M059J (cell line): ENCODE measurements at regions not wholly inside any gene's neighbourhood (a gene's known extent, or its start where the extent isn't known, plus 50 kb on each side); places are given as distances from the start of the nearest gene placed in this dataset.
"Not testable (repeated sequence)": the region's sequence is repeated elsewhere in the genome, so short reads cannot be mapped to it uniquely, and the experiment has no call there.

ENCODE experiments used
- DNase-seq: peaks from one replicate; pipeline ENCODE4 v3.0.0-alpha.2; 2012; ENCODE audit warnings: low read depth

DNA sequence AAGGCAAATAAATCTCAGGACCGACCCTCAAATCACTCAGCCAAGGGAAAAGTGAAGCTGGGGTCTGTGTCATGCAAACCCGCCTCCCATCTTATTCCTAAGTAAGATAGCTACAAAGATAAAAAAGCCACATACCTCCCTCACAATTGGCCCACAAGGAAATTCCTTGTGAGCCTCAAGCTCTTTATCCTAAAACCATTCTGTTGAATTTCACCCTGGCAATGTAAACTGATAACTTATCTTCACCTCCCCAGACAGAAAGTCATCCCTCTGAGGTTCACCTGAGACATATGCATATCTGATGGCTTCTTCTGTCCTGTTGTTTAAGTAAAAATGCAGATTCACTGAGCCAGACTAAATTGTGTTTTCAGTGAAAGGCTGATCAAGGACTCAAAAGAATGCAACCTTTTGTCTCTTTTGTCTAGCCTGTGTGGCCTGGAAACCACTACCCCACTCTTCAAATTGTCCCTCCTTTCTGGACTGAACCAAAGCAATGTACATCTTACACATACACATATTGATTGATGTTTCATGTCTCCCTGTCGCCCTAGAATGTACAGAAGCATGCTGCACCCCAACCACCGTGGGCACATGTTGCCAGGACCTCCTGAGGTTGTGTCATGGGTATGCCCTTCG lies 91.3 kb downstream of the MFAP3L start:
- no peak for DNase-seq

DNA sequence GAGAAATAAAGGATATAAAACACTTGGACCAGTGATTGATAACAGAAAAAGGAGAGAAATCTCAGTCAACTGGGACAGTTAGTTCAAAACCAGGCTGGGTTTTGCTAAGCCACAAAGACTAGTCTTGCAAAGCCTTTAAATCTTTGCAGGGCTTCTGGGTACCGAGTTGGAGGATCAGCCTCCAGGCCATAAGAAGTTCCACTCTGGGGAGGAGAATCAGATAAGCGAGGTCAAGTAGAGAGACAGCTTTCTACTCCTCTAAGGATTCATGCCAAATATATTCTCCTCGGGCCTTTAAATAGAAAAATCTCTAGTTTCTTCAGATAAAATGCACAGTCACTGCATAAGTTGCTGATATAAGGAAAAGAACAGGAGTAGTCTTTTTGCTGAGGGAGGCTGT lies 92.7 kb downstream of the MFAP3L start:
- no peak for DNase-seq

DNA sequence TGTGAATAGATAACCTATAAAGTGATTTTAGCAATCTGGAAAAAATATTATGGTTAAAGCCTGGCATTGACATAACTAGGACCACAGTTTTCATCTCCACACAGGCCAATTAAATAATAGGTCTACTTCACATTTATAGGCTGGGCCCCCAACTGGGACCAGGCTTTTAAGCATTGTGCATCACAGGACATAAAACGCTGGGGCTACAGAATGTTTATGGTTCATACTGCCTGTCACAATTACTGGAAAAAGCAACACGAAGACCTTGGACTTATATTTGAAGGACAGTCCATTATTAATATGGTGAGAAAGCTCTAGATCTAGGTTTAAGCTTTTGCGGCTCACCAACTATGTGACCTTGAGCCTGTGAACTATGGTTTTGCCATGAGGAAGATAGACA lies 94.2 kb downstream of the MFAP3L start:
- no peak for DNase-seq

DNA sequence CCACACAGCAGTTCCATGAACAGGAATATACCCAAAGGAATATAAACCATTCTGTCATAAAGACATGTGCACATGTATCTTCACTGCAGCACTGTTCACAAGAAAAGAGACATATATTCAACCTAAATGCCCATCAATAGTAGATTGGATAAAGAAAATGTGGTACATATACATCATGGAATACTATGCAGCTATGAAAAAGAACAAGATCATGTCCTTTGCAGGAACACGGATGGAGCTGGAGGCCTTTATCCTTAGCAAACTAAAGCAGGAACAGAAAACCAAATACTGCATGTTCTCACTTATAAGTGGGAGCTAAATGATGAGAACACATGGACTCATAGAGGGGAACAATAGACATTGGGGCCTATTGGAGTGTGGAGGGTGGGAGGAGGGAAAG lies 95.4 kb downstream of the MFAP3L start:
- not testable (repeated sequence) for DNase-seq

DNA sequence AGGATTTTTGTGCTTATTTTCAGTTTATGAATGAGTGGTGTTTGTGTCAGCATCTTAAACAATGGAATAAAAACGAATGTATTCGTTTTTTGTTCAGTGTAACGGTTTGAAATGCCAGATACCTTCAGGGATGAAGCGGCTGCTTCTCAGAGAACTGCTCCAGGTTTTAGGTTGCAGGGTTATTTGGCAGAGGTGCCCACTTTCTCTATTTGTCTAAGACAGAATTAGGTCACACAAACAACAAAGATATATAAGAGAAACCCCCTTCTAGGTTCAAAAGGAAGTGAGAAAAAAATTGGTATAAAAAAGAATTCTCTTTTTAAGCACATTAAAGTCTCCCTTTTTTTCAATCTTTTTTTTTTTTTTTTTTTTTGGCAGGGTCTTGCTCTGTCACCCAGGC lies 98.9 kb downstream of the MFAP3L start:
- no peak for DNase-seq

DNA sequence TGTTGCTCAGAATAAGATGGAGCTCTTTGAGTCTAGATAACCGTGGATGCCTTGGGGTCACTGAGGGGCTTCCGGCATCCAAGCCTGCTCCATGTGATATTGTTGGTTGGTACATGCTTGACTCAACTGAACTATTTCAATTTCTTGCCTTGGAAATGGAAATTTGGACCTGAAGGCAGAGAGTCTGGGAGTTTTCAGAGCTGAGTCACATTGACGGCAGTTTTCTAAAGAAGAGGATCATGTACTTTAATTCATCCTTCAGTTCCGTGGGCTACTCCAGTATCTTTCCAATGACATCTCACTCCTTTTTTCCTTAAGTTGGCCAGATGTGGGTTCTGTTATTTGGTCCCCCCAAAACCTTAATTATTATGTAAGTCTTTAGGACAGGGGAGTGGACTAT lies 100.5 kb downstream of the MFAP3L start:
- DNase-seq, result no peak

DNA sequence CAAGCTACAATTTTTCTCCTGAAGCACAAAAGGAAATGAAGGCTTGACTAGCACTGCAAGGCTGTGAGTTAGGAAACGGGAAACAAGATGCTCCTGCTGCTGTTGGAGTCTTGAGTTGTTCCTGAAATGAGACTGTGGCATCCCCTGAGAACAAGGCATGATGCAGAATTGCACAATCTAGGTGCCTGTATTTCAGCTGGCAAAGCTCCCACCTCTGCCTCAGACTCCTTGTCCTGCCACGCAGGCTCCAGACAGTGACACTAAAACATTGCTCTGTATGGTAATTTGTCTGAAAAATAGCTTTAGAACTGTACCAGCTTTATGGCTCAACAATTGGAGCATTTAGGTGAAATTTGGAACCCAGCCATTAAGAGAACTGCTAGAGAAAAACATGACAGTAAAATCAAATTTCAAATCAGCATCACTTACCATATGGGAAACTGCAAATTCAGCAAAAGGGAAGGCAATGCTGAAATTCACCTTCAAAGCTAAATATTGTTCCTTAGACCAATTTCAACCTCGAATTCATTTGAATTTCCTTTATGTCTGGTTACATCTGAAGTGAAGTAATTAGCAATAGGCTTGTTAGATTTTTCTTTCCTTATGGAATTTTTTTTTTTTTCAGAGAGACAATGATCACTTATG lies 103.4 kb downstream of the MFAP3L start:
- DNase-seq, result no peak

DNA sequence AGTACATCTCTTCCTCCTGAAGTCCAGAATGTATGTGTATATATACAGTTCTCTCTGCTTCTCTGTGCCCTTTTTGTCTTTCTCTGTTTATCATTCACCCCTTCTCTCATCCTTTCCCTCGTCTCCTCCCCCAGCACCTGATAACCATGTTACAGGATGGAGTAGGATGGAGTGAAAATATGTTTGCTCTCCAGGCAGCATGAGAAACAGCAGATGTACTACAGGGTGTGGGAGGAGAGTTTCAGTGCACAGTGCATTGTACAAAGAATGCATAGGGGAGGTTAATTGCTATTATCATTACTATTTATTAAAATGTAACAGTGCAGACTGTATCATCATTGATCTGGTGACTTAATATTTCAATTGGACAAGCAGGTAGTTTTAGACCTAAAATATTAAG lies 104.5 kb downstream of the MFAP3L start:
- no peak for DNase-seq

DNA sequence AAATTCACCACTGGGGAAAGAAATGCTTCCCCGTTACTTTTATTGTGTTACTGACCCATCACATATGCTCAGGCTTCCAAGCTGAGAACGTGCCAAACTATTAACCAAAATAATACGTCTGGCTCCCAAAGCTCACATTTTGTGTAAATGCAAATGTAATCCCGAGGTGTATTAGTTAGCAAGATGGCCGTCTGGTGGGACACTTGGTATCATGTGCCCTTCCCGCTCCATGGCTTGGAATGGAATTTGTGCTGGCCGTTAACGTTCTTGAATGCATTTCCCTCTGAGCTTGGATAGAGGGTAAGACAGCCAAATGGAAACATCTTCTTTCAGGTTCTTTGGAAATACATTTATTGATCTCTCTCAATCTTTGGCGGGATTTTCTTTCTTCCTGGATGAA lies 105.0 kb downstream of the MFAP3L start:
- DNase-seq, result no peak

DNA sequence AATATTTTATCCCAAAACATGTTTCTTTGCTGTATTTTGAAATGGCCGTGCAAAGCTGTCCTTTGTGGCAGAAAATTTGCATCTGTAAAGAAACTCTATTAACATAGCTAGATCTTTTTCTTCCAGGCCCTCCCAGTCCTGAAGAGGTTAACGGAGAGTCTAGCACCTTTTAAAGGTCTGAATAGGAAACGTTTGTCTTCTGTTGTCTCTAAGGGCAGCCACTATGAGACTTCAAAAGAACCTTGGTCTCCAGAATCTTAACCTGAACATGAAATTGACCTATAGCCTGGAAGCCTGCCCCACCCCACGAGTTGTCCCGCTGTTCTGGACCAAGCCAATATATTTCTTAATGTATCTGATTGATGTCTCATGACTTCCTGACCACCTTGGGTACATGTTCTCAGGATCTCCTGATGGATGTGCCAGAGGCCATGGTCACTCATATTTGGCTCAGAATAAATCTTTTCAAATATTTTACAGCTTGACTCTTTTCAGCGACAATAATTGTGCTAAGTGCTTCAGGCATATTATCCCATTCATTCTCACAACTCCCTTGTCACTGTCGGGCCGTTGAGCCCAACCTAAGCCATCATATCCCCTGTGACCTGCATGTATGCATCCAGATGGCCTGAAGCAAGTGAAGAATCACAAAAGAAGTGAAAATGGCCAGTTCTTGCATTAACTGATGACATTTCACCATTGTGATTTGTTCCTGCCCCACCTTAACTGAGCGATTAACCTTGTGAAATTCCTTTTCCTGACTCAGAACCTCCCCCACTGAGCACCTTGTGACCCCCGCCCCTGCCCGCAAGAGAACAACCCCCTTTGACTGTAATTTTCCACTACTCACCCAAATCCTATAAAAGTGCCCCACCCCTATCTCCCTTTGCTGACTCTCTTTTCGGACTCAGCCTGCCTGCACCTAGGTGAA lies 106.7 kb downstream of the MFAP3L start:
- not testable (repeated sequence) for DNase-seq

DNA sequence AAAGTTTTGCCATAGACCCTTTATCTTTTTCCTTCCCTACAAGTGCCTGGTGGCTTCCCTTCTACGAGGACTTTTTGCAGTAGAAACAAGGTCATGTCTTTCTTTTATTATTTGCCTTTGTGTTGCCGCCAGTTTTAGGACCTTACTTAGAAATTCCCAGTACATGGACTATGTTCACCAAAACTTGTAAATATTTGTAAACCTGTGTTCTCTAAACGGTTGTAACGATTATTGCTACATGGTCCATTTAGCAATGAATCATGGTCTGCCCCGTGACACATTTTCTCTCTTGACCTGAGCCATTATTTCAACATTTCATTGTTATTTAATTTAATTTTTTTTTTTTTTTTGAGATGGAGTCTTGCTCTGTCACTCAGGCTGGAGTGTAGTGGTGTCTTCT lies 110.7 kb downstream of the MFAP3L start:
- DNase-seq, result no peak

DNA sequence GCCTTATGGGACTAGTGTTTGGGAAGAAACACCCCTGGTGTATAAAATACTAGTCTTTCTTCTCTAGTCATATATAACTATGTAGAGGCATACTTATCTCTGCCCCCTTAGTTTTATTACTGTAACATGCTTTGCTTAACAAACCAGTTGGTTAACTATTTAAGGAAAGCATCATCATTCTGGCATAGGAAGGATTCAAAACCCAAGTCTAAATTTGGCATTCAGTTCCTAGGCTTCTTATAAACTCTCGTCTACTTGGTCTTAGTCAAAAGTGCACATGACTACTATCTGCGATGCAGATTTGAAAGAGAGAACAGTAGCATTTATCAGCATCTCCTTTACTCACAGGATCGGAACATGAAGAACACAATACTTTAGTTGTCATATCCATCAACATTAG lies 111.3 kb downstream of the MFAP3L start:
- no peak for DNase-seq

DNA sequence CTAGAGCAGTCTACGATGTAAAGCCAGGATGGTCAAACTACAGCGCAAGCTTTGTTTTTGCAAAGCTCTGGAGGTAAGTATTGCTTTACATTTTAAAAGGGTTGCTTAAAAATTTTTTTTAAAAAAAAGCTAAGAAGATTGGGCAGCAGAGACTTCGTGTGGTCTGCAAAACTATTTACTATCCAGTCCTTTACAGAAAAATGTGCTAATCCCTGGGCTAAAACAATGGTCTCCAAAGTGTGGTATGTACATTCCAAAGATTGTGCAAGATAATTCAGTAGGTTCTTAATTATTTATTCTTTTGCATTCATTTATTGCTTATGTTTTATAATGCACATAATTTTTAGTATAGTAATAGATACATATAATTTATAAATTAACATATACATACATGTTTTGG lies 113.2 kb downstream of the MFAP3L start:
- DNase-seq, result no peak

DNA sequence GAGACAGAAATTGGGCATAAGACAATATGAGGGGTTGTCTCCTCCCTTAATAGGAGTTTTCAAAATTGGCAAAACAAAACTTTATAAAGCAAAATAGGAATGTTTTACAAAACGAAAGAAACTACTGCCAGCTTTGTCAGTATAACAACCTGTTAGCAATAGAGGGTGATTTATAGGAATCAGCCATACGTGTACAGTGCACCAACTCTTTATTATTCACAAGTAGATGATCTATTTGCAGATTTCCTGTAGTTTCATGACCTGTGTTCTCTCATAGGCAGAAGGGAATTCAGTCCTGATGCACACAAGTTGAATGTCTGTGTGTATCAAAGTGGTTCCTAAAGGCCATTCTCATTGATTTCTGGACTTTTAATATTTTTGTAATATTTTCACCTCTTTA lies 116.3 kb downstream of the MFAP3L start:
- DNase-seq, result no peak

DNA sequence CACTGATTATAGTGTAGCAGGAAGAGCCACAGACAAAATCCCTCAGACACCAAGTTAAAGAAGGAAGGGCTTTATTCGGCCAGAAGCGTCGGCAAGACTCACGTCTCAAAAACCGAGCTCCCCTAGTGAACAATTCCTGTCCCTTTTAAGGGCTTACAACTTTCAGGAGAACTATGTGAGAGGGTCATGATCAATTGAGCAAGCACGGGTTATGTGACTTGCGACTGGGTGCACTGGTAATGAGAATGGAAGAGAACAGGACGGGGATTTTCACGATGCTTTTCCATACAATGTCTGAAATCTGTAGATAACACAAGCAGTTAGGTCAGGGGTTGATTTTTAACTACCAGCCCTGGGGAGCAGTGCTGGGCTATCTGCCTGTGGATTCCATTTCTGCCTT lies 116.7 kb downstream of the MFAP3L start:
- no peak for DNase-seq

DNA sequence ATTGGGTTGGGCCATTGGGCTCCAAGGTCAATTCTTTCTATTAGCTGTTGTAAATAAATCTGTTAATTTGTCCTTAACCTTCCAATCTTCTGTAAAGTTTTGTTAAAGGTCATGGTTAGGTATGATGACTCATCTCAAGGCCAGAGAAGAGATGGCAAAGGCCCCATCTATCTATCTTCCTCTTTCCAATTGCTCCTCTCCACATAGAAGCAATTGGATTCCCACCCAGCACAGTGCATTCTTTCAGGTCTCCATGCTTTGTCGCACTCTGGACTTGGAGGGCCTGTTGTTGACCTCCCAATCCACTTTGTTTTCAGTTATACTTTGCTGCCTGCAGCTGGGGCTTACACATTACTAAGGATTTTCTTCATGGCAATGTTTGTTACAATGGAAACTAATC lies 118.5 kb downstream of the MFAP3L start:
- DNase-seq, result no peak

DNA sequence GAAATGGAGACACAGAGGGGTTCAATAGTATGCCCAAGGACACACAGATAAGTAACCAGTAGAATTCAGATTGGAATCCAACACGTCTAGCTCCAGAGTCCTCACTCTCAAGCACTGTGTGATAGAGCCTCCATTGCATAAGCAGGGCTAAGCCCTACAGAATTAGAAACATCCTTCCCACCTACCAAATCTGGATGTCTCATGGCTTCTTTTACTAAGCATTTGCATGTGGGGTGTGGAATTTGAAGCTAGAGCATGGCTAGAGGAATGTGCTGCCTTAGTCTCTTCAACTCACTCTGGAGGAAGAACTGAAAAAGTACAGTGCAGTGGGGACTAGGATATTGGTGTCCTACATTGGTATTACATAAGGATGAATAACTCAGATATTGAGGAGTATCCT lies 119.4 kb downstream of the MFAP3L start:
- no peak for DNase-seq

DNA sequence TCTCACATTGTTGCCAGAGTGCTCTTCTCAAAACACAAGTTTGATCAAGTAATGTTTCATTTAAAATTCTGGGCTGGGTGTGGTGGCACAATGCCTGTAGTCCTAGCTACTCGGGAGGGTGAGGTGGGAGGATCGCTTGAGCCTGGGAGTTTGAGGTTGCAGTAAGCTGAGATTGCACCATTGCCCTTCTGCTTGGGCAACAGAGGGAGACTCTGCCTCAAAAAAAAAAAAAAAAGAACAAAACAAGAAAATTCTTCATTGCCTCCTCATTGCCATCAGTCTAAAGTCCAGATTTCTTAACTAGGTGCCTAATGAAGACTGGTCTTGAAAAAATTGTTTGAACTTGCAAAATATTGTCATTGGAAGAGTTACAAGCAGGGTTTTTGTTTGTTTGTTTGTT lies 120.1 kb downstream of the MFAP3L start:
- no peak for DNase-seq

DNA sequence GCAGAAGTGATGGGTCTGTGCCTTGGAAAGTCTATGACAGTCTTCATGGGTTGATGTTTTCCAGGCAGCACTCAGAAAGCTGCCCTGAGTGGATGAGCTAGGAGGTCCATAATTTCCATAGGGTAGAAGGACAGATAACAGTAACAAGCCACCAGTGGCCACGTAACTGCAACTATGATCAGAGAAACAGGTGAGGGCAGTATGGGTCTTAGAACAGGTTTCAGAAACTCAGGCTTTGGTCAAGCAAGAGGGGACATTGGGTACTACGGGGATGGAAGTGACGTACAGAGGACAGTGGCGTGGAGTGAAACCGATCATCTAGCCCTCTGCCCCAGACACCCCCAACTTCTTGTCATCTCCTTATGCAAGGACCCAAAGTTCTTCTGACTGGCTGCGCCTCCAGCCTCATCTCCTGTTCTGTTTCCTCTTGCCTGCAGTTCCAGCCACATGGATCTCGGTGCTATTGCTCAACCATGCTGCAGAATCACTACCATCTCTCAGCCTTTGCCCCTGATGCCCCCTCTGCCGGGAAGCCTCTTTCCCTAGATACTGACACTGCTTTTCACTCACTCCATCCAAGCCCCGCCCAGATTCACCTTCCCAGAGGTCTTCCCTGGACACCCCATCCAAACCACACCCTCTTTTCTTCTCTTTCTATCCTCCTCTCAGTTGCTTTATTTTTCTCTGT lies 123.4 kb downstream of the MFAP3L start:
- DNase-seq, result no peak

DNA sequence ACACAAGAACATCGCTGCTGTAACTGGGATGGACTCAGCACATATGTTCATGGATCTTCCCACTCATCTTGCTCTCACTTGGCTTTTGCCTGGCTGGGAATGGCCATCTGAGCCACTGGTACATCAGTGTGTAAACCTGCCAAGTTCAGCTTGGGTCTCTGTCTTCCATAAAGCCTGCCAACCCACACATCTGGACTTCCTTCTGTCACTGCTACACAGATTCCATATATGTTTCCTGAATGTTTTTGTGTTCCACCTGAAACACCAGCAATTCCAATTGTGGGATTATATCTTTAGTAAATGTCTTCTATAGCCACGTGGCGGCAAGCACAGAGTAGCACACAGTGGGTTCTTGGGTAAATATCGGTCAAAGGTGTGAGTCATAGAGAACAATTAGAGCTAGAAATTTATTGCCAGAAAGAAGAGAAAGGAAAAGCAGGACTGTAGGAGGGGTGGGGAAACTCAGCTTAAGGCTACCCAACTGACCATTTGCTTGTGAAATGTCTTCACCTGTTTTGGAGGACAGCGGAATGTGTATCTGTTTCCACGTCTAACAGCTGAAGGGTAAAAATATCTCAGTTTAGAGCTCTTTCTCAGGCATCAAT lies 125.9 kb downstream of the MFAP3L start:
- peak; percentile 2 for DNase-seq

DNA sequence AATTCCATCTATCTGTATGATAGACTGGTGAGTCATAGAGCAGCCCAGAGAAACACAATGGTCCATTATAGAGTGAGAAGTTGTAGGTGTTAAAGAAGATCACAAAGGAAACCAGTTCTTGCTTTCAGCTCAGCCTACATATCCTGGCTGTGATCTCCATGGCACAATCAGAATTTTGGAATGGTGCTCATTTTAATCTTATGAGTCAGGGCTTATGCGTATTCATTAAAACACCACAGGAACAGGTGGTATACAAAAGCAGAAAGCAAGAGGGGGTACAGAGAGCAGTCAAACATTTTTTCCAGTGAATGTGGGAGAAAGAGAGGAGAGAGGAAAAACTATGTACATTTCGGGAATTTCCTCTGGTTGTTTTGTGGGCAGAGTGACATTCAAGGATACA lies 126.9 kb downstream of the MFAP3L start:
- DNase-seq, result peak; percentile 12

DNA sequence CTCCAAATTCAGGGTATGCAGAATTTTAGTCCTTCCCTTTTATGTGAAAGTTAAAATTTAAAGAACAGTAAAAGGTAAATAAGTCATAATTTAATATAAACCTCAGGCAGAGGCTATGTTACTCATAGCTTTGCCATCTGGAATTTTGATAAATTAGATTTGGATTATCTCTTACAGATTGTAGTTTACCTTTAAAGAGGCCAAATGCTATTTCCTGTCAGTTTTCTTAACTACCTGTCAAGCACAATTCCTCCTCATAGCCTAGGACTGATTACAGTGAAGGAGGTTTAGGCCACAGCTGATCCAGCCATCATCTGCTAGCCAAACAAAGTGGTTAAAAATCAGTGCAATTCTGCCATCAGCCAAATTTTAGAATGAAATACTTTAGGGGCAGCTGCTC lies 128.1 kb downstream of the MFAP3L start:
- no peak for DNase-seq
